GM21723 (cell line): ENCODE measurements at regions not wholly inside any gene's neighbourhood (a gene's known extent, or its start where the extent isn't known, plus 50 kb on each side); places are given as distances from the start of the nearest gene placed in this dataset.

Experiments
- ATAC-seq: cut with Tn5 transposase; IDR thresholded peaks from one replicate; pipeline ENCODE4 v1.9.1; 2021; ENCODE audit warnings: mild to moderate bottlenecking, moderate library complexity; ENCODE audit not compliant: unreplicated experiment

DNA sequence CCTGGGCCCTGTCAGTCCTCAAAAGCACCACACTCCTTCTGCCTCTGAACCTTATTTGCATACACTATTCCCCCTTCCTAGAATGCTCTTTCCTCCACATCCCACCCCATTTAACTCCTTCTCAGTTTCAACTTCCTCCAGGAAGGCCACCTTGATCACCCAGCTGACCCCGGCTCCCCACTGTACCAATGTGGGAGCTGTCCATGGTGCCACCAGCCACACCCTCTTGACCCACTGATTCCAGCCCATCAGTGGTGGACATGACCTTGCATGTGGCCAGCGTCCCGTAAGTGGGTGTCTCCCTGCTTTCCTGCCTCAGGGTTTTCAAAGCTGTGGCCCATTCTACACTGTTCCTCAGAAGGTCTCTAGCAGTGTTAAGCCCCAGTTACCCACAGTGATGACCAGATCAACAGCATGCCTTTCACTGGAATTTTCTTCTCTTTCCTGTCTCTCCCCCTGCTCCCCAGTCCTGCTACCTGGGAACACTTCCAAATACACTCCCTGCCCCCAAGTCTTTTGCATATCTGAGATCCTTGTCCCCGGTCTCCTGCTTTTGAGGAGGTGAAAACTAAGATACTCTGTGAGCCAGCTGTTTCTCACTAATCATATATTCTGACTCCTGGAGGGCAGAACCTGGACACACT lies 346.6 kb downstream of the MN1 start:
- no peak for ATAC-seq

DNA sequence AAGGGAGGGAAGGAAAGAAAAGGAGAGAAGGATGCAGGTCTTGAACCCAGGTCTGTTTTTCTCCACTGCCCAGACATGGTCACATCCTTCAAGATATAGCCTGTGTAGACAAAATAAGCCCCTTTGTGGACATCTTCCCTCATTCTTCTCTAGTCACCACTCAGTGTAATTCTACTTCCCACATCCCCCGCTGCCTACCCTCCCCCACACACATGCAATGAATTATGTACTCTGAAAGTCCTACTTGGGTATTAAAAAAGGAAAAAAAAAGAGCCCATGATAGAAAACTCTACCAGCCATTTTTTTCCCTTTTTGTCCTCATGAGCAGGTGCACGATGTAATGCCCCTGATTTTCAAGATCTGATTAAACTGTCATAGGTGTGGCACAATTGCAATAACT lies 346.0 kb downstream of the MN1 start:
- ATAC-seq, result no peak

DNA sequence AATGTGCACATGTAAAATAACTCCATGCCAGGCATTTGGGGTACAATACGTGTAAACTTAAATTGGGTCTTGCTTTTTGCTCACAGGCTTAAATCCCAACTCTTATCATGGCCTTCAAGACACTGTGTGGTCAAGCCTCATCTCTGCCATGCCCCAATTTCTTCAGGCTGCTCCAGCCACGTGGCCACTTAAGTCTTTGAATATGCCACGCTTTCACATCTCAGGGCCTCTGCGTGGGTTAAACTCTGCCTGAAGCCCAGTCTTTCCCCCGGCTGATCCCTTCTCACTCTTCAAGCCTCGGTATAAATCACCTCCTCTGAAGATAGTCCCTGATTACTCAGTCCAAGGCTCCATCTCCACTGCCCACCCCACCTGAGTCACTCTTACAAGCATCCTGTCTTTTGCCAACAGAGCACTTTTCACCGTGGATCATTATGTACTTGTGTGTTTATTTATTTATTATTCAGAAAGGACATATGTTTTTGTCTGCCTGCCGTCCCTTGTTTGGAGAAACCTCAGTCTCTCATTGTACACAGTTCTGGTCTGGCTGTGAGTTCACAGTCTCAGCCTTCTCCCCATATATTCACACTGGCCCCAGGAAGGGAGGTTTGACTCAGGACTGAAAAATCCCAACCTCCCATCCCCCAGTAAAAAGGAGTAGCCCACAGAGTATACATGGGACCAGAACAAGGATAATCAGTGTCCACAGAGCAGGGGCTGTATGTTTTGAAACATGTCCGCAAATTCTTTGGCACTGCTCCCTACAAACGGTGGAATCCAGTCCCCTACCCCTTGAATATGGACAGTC lies 344.7 kb downstream of the MN1 start:
- no peak for ATAC-seq

DNA sequence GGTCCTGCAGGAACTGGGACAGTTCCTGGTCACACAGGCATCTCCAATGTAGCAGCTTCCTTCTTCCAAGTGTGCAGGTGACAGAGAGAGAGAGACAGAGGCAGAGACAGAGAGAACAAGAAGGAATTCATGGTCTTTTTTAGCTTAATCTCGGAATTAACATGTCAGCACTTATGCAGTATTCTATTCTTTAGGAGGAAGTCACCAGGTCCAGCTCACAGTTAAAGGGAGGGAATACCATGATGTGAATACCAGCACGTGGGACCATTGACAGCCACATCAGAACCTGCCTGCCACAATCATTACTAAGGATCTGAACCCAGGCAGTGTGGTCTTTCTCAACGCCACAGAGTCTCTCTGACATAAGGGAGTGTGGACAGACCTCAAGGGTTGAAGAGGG lies 341.6 kb downstream of the MN1 start:
- ATAC-seq, result no peak

DNA sequence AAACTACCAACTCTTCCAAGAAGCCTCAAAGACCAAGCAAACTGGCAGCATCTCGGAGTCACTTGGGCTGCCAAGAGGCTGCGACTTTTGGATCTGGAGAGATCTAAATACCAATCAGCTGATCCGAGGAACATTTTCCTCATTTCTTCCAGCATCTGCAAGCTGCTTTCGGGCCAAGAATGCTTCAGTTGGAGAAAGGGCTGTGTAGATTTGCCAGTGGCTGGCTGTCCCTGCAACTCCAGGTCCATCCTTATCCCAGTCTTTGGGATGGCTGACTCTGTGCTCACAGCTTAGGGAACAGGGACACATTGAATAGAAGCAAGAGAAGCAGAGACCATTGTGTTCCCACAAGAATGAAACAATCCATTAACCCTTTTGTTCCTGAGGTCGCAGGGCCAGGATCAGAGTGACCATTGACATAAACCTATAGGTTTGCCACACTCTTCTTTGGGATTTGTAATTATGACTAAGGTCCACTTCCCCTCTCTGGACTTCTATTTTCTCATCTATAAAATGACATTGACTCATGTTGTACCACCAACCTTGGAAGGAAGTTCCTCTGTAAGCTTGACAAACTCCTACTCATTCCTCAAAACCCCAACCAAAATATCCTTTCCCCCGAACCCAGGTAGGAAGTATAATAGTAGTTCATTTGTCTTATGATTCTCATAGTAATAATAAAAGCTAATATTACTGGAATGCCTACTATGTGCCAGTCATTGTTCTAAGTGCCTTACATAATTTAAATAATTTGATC lies 340.8 kb downstream of the MN1 start:
- ATAC-seq, result no peak

DNA sequence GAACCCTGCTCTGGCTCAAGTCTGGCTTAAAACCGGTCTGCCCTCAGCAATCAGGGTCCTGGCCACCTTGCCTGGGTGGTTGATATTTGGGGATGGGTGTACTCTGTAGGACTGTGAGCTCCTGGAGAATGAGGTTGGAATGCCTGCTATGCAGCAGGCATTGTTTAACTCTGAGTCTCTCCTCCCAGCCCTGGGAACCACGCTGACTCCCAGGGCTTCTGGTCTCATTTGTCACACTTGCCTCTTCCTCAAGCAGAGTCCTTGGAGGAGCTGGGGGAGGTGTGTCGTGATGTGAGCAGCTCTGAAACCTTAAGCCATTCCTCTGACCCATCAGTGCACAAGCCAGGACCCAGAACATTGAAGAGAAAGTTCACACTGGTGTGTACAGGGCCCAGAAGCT lies 340.1 kb downstream of the MN1 start:
- no peak for ATAC-seq

DNA sequence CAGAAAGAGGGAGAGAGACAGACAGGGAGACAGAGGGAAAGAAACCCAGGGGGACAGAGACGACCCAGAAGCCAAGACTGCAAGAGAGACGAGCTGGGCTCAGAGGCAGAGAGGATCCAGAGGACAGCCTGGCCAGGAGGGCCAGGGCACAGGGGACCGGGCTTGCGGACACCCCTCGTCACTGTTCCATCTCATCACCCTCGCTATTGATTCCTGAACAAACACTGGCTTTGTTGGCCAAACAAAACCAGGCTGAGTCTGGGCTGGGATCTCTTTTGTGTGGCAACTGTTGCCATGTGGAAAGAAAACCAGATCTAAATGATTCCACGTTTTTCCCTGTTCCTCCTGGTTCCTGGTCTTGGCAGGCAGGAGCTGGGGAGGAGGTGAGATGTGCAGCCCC lies 339.4 kb downstream of the MN1 start:
- no peak for ATAC-seq

DNA sequence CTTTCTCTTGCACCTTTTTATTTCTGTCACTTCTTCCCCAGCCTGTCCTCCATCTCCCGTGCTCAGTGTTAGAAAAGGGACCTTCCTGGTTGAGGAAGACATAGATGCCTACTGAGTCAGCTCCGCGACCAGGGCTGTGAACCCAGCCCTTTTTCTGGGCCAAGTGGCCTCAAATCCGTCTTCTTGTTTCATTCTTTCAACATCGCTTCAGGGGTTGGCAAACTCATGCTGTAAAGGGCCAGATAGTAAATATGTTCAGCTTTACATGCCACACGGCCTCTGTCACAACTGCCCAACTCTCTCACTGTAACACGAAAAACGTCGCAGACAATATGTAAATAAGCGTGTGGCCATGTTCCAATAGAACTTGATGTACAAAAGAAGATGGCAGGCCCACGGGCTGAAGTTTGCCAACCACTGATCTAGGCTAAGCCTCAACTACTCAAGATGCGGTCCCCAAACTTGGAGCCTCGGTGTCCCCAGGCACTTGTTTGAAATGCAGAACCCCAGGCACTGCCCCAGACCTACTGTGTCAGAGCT lies 338.4 kb downstream of the MN1 start:
- ATAC-seq, result no peak

DNA sequence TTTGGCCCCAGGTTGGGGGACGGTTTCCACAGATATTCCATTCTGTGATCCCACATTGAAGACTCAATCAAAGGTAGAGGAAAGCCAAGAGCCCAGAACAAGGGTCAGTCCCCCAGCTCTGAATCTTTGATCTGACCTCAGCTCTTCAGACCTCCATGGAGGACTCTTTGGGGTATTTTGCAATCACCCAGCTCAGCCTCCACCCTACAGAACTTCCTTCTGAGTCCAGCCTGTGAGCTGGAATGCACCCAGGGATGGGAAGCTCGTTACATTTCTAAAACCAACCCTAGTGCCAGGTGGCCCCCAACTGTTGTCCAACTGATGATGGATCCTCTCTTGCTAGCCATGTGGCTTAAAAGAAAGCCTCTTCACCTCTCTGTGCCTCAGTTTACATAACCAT lies 335.3 kb downstream of the MN1 start:
- ATAC-seq, result no peak

DNA sequence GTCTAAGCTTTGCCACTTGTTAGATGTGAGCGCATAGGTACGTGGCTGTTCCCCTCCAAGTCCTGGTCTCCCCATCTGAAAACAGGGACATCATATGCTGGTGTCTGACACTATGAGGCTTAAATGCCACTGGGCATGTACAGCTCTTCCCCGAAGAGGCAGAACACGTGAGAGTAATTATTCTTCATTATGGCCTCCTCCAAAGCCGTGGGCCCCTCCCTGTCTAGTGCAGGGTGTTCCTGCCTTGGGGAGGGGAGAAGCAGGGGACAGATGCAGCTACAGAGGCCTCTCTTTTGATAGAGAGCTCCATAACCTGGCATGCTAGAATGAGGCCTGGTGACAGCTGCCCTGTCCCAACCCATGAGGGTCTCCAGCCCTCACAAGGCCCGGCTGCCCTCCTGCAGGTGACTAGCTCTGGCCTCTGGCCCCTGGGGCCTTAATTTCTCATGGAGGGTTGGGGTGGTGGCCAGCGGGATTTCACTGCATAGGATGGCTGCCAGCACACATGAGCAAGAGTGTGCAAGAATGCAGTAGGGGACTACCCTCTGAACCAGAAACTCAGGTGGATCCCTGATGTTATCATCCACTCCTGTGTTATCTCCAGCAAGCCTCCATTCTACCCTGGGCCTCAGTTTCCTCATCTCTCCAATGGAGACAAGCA lies 334.6 kb downstream of the MN1 start:
- ATAC-seq, result no peak

DNA sequence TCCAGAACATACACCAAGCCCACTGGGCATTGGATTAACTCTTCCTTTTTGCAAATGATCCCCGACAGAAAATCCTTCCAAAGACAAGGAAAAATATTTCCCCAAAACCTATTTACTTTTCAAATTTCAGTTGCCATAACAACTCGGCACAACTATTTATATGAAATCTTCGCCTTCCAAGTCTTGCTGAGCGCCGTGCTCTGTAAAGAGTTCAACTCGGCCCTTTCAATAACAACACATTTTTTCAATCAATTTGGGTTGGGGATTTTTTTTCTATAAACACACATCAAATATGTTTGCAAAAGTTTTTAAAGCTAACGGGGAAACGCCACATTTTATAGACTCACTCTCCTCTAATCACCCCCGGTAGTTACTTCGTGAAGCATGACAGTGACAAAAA lies 333.8 kb downstream of the MN1 start:
- ATAC-seq, result no peak

DNA sequence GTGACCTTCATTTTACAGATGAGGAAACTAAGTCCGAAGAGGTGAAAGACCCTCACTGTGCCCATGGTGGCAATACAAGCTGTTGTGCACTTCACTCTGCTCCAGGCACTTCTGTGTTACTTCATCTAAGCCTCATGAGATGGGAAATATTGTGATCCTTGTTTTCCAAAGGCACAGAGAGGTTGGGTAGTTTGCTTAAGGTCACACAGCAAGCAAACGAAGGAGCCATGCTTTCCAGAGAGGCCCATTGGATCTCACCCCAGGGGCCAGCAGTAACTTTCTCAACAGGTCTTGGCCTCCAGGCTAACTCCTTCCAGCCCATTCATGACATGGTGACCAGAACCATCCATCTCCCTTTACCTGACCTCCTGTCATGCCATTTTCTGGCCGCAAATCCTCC lies 332.8 kb downstream of the MN1 start:
- ATAC-seq, result no peak

DNA sequence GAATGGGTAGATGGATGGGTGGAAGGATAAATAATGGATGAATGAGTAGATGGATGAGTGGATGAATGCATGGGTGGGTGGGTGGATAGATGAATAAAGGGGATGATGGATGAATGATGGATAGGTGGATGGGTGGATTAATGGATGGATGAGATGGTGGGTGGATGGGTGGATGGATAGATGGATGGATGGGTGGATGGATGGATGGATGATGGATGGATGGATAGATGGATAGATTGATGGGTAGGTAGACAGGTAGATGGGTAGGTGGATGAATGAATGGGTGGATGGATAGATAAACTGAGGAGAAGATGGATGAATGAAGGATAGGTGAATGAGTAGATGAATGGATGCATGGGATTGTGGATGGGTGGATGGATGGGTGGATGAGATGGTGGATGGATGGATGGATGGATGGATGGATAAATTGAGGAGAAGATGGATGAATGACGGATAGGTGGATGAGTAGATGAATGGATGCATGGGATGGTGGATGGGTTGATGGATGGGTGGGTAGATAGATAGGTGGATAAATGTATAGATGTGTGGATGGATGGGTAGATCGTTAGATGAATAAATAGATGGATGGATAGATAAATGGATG lies 331.3 kb downstream of the MN1 start:
- ATAC-seq, result no peak

DNA sequence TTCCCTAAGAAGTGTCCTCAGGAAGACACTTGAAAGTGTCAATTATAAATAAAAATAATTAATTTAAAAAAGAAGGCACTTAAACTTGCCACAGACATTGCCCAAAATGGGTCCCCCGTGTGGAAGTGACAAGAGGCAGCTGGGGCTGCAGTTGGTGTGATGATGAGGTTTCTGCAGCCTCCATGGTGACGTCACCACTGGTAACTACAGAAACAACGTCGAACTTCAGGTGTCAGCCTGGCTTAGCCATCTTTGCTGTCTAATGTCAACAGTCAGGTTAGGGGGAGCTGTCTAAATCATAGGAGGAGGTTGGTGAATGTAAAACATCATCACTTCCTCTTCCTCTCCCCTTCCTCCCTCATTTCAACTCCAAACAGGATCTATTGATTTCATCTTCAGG lies 328.6 kb downstream of the MN1 start:
- ATAC-seq, result no peak

DNA sequence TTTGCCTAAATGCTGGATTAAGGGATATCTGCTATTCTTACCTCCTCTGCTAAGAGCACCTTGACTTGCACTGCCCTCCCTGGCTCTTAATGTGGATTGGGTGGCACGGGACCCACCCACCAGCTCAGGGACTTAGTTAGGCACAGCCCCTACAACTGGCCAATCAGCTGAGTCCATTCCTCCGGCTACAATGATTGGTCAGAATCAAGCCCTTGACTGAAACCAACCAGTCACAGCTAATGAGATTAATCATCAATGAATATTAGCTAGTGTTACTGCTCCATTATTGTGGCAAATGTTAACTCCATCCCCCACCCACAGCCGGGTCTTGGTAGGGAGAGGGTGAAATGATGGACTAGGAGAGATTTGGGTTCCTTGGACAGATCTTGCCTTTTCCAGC lies 328.0 kb downstream of the MN1 start:
- ATAC-seq, result no peak

DNA sequence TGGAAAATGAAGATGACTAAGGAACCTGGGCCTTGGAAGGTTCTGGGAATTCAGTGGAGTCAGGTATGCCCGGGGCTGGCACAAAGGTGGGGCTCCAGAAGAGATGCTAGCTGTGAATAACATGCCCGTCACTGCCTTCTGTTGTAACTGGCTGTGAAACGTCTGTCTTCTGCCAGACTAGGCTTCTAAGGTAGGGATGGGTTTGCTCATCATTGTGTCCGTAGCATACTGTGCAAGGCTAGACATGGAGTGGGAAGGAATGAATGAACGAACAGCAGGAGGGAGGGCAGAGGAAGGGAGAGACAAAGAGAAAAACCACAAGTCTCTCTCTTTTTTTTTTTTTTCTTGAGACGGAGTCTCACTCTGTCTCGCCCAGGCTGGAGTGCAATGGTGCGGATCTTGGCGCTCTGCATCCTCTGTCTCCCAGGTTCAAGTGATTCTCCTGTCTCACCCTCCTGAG lies 327.4 kb downstream of the MN1 start:
- no peak for ATAC-seq

DNA sequence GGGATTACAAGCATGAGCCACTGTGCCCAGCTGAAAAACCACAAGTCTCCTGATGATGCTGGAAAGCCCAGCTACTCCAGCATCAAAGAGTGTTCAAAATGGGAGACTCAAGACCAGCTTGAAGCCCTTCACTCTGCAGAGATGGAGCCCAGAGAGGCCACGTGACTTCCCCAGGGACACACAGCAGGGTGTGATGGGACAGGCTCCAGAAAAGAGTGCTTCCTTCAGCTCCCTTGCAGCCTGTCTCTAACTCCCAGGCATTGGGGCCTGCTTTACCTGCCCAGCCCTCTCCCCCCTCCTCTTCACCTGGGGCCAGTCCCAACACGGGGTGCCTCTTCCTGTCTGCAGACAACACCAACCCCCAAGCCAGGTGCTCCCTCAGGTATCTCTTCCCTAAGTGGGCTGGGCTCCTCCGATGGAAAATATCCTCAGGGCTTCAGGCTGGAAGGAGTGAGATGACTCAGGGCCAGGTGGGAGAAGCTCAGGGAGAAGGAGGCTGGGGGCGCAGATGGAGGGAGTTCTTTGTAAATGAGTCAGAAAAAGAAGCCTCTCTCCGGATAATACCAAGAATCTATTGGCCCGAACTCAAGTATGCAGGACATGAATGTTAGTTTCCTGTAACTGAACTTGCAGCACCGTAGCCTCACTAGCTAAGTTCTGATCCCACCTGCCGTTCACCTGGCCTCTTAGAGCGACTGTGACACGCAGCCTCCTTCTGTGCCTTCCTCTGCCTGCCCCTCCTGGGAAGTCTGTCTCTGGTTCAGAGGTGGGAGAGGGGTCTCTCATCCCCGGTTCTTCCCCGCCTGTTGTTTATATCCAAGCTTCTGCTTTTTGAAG lies 326.6 kb downstream of the MN1 start:
- ATAC-seq, result no peak

DNA sequence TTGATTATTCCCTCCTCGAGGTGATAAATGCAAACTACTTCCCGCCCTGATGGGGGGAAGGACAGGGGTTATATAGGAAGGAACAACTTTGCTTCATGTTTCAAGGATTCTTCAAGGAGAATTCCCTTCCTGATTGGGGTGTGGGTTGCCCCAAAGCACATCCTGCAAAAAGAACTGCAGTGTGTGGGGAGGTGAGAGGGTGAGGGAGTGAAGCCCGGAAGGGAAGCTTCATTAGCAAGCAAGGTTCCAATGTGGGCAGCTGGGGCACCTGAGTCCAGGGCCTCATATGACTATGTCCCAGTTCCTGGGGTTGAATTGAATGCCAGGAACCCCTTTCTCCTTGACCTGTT lies 326.0 kb downstream of the MN1 start:
- ATAC-seq, result no peak

DNA sequence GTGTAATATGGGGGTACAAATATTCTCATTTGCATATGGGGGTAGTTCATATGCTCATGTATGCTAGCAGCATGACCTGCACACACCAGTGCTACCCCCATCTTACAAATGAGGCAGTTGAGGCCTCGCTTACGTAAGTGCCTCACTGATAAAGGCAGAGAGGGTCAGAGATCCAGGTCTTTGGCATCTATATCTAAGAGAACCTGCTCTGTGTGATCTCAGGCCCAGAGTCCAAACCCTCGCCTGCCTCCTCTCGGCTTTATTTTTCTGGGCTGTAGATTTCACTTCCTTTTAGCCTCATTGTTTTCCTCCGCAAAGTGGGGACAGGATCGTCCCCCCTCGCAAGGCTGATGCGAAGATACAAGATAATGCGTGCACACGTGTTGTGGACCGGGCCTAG lies 325.2 kb downstream of the MN1 start:
- ATAC-seq, result no peak

DNA sequence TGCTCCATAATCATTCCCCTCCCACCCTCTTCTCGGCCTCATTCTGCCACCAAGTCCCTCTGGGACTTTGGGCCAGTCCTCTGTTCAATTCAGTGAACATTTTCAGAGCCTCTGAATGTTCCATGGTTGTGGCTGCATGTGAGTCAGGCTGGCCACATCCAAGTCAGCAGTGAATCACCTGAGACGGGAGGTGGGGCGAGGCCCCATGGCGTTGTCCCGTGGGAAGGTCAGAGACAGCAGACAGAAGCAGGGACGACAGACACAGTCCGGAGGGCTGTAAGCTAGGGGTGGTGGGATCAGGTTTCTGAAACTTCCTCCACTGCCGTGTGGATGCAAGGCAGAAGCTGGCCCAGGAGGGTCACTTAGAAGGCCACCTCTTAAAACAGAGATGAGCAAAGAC lies 324.8 kb downstream of the MN1 start:
- ATAC-seq, result no peak
